ENCODE measurements at regions not wholly inside any gene's neighbourhood (a gene's known extent, or its start where the extent isn't known, plus 50 kb on each side); places are given as distances from the start of the nearest gene placed in this dataset.

DNA sequence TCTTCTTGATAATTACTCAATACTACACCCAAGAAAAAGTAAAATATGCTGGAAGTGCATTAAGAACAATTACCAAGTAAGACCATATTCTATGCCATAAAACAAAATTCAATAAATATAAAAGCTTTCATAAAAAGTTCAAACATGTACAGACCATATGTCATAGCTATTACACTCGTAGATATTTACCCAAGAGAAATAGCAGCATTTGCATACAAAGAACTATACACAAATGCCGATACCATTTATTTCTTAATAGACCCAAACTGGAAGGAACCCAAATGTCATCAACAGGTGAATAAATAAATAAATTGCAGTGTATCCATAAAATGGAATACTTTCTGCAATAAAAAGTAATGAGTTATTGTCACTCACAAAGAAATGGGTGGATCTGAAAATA is 78.3 kb upstream of the SLC16A7 start:
- TF ChIP-seq, protein P1, sequence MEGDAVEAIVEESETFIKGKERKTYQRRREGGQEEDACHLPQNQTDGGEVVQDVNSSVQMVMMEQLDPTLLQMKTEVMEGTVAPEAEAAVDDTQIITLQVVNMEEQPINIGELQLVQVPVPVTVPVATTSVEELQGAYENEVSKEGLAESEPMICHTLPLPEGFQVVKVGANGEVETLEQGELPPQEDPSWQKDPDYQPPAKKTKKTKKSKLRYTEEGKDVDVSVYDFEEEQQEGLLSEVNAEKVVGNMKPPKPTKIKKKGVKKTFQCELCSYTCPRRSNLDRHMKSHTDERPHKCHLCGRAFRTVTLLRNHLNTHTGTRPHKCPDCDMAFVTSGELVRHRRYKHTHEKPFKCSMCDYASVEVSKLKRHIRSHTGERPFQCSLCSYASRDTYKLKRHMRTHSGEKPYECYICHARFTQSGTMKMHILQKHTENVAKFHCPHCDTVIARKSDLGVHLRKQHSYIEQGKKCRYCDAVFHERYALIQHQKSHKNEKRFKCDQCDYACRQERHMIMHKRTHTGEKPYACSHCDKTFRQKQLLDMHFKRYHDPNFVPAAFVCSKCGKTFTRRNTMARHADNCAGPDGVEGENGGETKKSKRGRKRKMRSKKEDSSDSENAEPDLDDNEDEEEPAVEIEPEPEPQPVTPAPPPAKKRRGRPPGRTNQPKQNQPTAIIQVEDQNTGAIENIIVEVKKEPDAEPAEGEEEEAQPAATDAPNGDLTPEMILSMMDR (IDR thresholded peaks at IDR 0.05; ENCODE audit: low read depth, low read length): no peak
- no peak for DNase-seq (ENCODE audit: extremely low read depth, low read depth)

DNA sequence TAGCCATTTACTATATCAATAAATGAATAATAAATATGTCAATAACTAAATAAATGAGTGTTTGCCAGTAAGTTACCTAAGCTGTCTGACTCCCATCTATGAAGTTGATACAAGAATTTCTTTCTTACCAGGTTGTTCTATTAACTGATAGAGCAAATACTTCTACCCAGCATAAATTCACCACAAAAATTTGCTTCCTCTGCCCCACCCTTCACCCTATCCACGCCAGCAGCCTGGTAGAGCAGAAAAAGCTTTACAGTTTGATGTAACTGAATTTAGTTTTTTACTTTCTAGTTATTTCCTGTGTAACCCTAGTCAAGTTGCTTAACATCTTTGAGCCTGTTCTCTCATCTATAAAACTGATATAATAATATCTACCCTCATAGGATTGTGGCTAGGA is 94.9 kb upstream of the SLC16A7 start:
- TF ChIP-seq, protein P1 (IDR thresholded peaks at IDR 0.05; ENCODE audit: low read depth, low read length): no peak
- no peak for DNase-seq (ENCODE audit: extremely low read depth, low read depth)

DNA sequence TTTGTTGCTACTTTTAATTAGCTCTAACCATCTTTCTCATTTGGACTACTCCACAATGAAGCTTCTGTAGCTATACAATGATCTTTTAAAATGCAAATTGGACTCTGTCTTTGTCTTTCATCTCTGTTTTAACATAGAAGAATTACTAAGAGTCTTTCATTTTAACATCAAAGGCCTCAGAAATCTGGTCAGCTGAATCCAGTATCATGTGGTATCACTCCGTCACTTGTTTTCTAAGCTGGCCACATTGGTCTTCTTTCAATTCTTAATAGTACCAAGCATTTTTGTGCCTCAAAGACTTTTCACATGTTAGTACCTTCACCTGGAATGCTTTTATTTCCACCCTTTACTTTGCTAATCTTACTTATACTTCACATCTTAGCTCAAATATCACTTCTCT is 95.5 kb upstream of the SLC16A7 start:
- DNase-seq (ENCODE audit: extremely low read depth, low read depth): no peak

DNA sequence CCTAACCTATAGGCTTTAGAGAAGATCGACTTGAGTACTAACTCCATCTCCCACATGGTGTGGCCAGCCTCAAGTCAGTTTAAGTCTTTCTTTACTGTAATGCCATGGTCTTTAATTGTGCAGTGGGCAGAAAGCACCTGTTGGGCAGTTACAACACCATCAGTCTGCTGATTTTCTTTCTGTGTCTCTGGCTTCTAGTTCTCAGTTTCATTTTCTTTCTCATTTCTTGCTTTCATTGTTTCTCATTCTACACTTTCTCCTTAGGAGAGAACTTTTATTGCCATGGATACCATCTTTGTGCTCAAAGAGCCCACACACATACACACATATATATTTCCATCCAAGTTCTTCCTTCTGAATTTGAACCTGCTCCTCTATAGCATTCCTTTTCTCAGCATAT is 96.1 kb upstream of the SLC16A7 start:
- DNase-seq (ENCODE audit: extremely low read depth, low read depth): no peak
- TF ChIP-seq, protein P1 (IDR thresholded peaks at IDR 0.05; ENCODE audit: low read depth, low read length): no peak

More for the DNA sequence above, 95.5 kb upstream of the SLC16A7 start:
- TF ChIP-seq, protein P1 (IDR thresholded peaks at IDR 0.05; ENCODE audit: low read depth, low read length): no peak

DNA sequence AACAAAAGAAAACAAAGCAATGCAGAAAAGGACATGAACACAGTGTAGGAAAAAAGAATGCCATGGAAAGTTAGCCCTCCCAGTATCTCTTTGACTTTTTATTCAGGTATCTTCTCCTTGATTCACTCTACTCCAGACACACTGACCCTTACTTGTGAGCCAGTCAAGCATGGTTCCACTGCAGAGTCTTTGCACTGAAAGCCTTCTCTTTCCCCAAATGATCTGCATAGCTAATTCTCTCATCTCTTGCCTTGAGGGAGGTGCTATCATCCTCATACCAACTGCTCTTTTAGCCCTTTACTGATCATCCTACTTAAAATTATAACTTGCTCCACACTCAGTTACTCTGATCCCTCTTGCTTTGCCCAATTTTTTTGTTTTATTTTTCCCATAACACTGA is 101.2 kb upstream of the SLC16A7 start:
- DNase-seq (ENCODE audit: extremely low read depth, low read depth): no peak
- TF ChIP-seq, protein P1 (IDR thresholded peaks at IDR 0.05; ENCODE audit: low read depth, low read length): no peak

DNA sequence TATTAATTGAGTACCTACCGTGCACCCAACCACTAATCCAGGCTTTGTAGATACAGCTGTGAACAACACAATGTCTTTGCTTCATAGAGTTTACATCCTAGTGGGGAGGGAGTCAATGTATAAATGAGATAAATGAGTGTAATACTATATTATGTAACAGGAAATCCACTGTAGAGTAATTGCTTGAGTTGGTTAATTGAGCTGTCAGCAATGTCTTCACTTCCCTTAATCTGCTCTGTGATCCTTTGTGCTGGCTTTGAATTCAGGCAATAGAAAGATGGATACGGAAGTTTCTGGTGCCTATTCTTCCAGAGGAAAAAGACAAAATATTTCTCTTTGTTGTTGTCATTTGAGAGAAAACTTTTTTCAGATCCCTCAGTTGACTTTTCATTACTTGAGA is 104.0 kb upstream of the SLC16A7 start:
- TF ChIP-seq, protein P1 (IDR thresholded peaks at IDR 0.05; ENCODE audit: low read depth, low read length): no peak
- no peak for DNase-seq (ENCODE audit: extremely low read depth, low read depth)

DNA sequence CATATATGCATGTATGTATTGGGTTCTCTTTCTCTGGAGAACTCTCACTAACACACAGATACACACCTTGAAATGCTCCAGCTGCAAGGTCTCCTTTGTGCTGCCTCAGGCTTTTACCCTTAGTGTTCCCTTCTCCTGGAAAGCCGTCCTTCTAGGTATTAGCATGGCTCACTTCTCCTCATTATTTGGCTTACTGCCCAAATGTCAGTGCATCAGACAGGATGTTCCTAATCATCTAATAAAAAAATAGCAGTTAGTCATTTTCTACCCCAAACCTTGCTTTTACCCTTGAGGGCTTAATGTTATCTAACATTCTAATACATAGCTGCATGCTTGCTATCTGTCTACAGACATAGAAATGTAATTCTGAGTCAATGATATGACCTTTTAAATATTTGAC is 109.0 kb upstream of the SLC16A7 start:
- DNase-seq (ENCODE audit: extremely low read depth, low read depth): no peak

More for the DNA sequence above, 109.0 kb upstream of the SLC16A7 start:
- TF ChIP-seq, protein P1 (IDR thresholded peaks at IDR 0.05; ENCODE audit: low read depth, low read length): no peak
